Fibroblast of upper back skin (primary cell): ENCODE measurements at regions not wholly inside any gene's neighbourhood (a gene's known extent, or its start where the extent isn't known, plus 50 kb on each side); places are given as distances from the start of the nearest gene placed in this dataset.
"Not testable (repeated sequence)": the region's sequence is repeated elsewhere in the genome, so short reads cannot be mapped to it uniquely, and the experiment has no call there.

Experiments
- DNase-seq: peaks from one replicate; pipeline ENCODE4 v3.0.0-alpha.2; 2013

GRCh38 chr20:47845382-47845977 lies 60.2 kb upstream of the SULF2 start:
- not testable (repeated sequence) for DNase-seq

GRCh38 chr20:47844568-47844906 lies 59.3 kb upstream of the SULF2 start:
- DNase-seq, result not testable (repeated sequence)

- no peak for DNase-seq
Observed at GRCh38 chr20:47843886-47844567, 58.7 kb upstream of the SULF2 start.

GRCh38 chr20:47842950-47843349 lies 57.7 kb upstream of the SULF2 start:
- not testable (repeated sequence) for DNase-seq

GRCh38 chr20:47842004-47842403 lies 56.7 kb upstream of the SULF2 start:
- not testable (repeated sequence) for DNase-seq

GRCh38 chr20:47836256-47836817 lies 51.1 kb upstream of the SULF2 start:
- not testable (repeated sequence) for DNase-seq
